ENCODE measurements at regions not wholly inside any gene's neighbourhood (a gene's known extent, or its start where the extent isn't known, plus 50 kb on each side); places are given as distances from the start of the nearest gene placed in this dataset.
A peak's percentile ranks its signal among the peaks of the same experiment; 100 is the strongest.

GRCh38 chr18:73748731-73749130 is 398.9 kb downstream of the FBXO15 start:
- Histone ChIP-seq H3K9ac (ENCODE audit: insufficient read depth, low read length) (no peak overlapping the region), H3K36me3 (ENCODE audit: control insufficient read depth, insufficient read depth, low read length) (no peaks in the 10 kb centered on the region), H3K4me1 (ENCODE audit: control insufficient read depth, extremely low read depth, insufficient read depth, low read length) (no peaks in the 10 kb centered on the region), H3K4me2 (ENCODE audit: extremely low read depth, insufficient read depth, low read length) (no peak overlapping the region), H4K20me1 (ENCODE audit: control insufficient read depth, extremely low read depth, insufficient read depth, low read length) (no peaks in the 10 kb centered on the region), H3K27me3 (ENCODE audit: control insufficient read depth, insufficient read depth, low read length) (no peaks in the 10 kb centered on the region), H3K27ac (ENCODE audit: insufficient read depth, low read length) (no peak overlapping the region), H3K9me3 (ENCODE audit: control insufficient read depth, insufficient read depth, low read depth, low read length) (no peaks in the 10 kb centered on the region), H3K4me3 (replicated peaks in 1 of 4; ENCODE audit: control extremely low read depth in 1 of 4, insufficient read depth in 1 of 4, low read depth in 3 of 4, low read length in 4 of 4) (no peak overlapping the region), H3K79me2 (ENCODE audit: control insufficient read depth, insufficient read depth, low read length) (no peaks in the 10 kb centered on the region), H2AFZ (ENCODE audit: low read length) (no peak overlapping the region)
- DNase-seq (ENCODE audit: low read depth in 2 of 2) = no peak
- TF ChIP-seq, protein P1, sequence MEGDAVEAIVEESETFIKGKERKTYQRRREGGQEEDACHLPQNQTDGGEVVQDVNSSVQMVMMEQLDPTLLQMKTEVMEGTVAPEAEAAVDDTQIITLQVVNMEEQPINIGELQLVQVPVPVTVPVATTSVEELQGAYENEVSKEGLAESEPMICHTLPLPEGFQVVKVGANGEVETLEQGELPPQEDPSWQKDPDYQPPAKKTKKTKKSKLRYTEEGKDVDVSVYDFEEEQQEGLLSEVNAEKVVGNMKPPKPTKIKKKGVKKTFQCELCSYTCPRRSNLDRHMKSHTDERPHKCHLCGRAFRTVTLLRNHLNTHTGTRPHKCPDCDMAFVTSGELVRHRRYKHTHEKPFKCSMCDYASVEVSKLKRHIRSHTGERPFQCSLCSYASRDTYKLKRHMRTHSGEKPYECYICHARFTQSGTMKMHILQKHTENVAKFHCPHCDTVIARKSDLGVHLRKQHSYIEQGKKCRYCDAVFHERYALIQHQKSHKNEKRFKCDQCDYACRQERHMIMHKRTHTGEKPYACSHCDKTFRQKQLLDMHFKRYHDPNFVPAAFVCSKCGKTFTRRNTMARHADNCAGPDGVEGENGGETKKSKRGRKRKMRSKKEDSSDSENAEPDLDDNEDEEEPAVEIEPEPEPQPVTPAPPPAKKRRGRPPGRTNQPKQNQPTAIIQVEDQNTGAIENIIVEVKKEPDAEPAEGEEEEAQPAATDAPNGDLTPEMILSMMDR (conservative IDR thresholded peaks at IDR 0.05 in 1 of 2, IDR thresholded peaks at IDR 0.05 in 1 of 2; ENCODE audit: low read depth in 1 of 2, low read length in 2 of 2) = no peak
- no peak for TF ChIP-seq EZH2 (IDR thresholded peaks at IDR 0.05; ENCODE audit: low read length, missing control alignments)

GRCh38 chr18:73746101-73746500 is 401.5 kb downstream of the FBXO15 start:
- Histone ChIP-seq H3K27me3 (ENCODE audit: control insufficient read depth, insufficient read depth, low read length) (no peaks in the 10 kb centered on the region), H3K4me1 (ENCODE audit: control insufficient read depth, extremely low read depth, insufficient read depth, low read length) (no peaks in the 10 kb centered on the region), H3K27ac (ENCODE audit: insufficient read depth, low read length) (no peak overlapping the region), H2AFZ (ENCODE audit: low read length) (no peak overlapping the region), H3K79me2 (ENCODE audit: control insufficient read depth, insufficient read depth, low read length) (no peaks in the 10 kb centered on the region), H3K9ac (ENCODE audit: insufficient read depth, low read length) (no peak overlapping the region), H4K20me1 (ENCODE audit: control insufficient read depth, extremely low read depth, insufficient read depth, low read length) (no peaks in the 10 kb centered on the region), H3K36me3 (ENCODE audit: control insufficient read depth, insufficient read depth, low read length) (no peaks in the 10 kb centered on the region), H3K4me3 (replicated peaks in 1 of 4; ENCODE audit: control extremely low read depth in 1 of 4, insufficient read depth in 1 of 4, low read depth in 3 of 4, low read length in 4 of 4) (no peak overlapping the region), H3K4me2 (ENCODE audit: extremely low read depth, insufficient read depth, low read length) (no peak overlapping the region), H3K9me3 (ENCODE audit: control insufficient read depth, insufficient read depth, low read depth, low read length) (no peaks in the 10 kb centered on the region)
- no peak for DNase-seq (ENCODE audit: low read depth in 2 of 2)
- no peak for TF ChIP-seq EZH2 (IDR thresholded peaks at IDR 0.05; ENCODE audit: low read length, missing control alignments)
- TF ChIP-seq, protein P1 (conservative IDR thresholded peaks at IDR 0.05 in 1 of 2, IDR thresholded peaks at IDR 0.05 in 1 of 2; ENCODE audit: low read depth in 1 of 2, low read length in 2 of 2) = no peak

GRCh38 chr18:73742957-73743356 is 404.7 kb downstream of the FBXO15 start:
- no peaks in the 10 kb centered on the region for H3K9me3 ChIP-seq (ENCODE audit: control insufficient read depth, insufficient read depth, low read depth, low read length)
- TF ChIP-seq, protein P1 (conservative IDR thresholded peaks at IDR 0.05 in 1 of 2, IDR thresholded peaks at IDR 0.05 in 1 of 2; ENCODE audit: low read depth in 1 of 2, low read length in 2 of 2) = no peak
- TF ChIP-seq EZH2 (IDR thresholded peaks at IDR 0.05; ENCODE audit: low read length, missing control alignments) = no peak
- no peak overlapping the region for H3K4me2 ChIP-seq (ENCODE audit: extremely low read depth, insufficient read depth, low read length)
- no peaks in the 10 kb centered on the region for H3K79me2 ChIP-seq (ENCODE audit: control insufficient read depth, insufficient read depth, low read length)
- H3K27ac ChIP-seq (ENCODE audit: insufficient read depth, low read length) = no peak overlapping the region
- no peak overlapping the region for H2AFZ ChIP-seq (ENCODE audit: low read length)
- DNase-seq (ENCODE audit: low read depth in 2 of 2) = peak in 1 of 2 donors; percentile 33
- no peak overlapping the region for H3K4me3 ChIP-seq (replicated peaks in 1 of 4; ENCODE audit: control extremely low read depth in 1 of 4, insufficient read depth in 1 of 4, low read depth in 3 of 4, low read length in 4 of 4)
- no peaks in the 10 kb centered on the region for H3K36me3 ChIP-seq (ENCODE audit: control insufficient read depth, insufficient read depth, low read length)
- H3K27me3 ChIP-seq (ENCODE audit: control insufficient read depth, insufficient read depth, low read length) = no peaks in the 10 kb centered on the region
- no peaks in the 10 kb centered on the region for H4K20me1 ChIP-seq (ENCODE audit: control insufficient read depth, extremely low read depth, insufficient read depth, low read length)
- H3K4me1 ChIP-seq (ENCODE audit: control insufficient read depth, extremely low read depth, insufficient read depth, low read length) = no peaks in the 10 kb centered on the region
- no peak overlapping the region for H3K9ac ChIP-seq (ENCODE audit: insufficient read depth, low read length)

Data from fibroblast of lung (primary cell).